ENCODE measurements at regions not wholly inside any gene's neighbourhood (a gene's known extent, or its start where the extent isn't known, plus 50 kb on each side); places are given as distances from the start of the nearest gene placed in this dataset.
"Not testable (repeated sequence)": the region's sequence is repeated elsewhere in the genome, so short reads cannot be mapped to it uniquely, and the experiment has no call there.

GRCh38 chr2:87654136-87654814 lies 93.6 kb upstream of the PLGLB2 start:
- DNase-seq (ENCODE audit: low read depth, low spot score); H3K4me3 ChIP-seq (ENCODE audit: low read length): not testable (repeated sequence)

GRCh38 chr2:87657915-87658314 lies 90.0 kb upstream of the PLGLB2 start:
- DNase-seq (ENCODE audit: low read depth, low spot score); H3K4me3 ChIP-seq (ENCODE audit: low read length): not testable (repeated sequence)

GRCh38 chr2:87658357-87658756 lies 89.5 kb upstream of the PLGLB2 start:
- not testable (repeated sequence) for H3K4me3 ChIP-seq (ENCODE audit: low read length); DNase-seq (ENCODE audit: low read depth, low spot score)

GRCh38 chr2:87658976-87659375 lies 88.9 kb upstream of the PLGLB2 start:
- not testable (repeated sequence) for DNase-seq (ENCODE audit: low read depth, low spot score)

GRCh38 chr2:87660164-87660563 lies 87.7 kb upstream of the PLGLB2 start:
- DNase-seq (ENCODE audit: low read depth, low spot score); H3K4me3 ChIP-seq (ENCODE audit: low read length): not testable (repeated sequence)

More at GRCh38 chr2:87658976-87659375, 88.9 kb upstream of the PLGLB2 start:
- not testable (repeated sequence) for H3K4me3 ChIP-seq (ENCODE audit: low read length)

DNA sequence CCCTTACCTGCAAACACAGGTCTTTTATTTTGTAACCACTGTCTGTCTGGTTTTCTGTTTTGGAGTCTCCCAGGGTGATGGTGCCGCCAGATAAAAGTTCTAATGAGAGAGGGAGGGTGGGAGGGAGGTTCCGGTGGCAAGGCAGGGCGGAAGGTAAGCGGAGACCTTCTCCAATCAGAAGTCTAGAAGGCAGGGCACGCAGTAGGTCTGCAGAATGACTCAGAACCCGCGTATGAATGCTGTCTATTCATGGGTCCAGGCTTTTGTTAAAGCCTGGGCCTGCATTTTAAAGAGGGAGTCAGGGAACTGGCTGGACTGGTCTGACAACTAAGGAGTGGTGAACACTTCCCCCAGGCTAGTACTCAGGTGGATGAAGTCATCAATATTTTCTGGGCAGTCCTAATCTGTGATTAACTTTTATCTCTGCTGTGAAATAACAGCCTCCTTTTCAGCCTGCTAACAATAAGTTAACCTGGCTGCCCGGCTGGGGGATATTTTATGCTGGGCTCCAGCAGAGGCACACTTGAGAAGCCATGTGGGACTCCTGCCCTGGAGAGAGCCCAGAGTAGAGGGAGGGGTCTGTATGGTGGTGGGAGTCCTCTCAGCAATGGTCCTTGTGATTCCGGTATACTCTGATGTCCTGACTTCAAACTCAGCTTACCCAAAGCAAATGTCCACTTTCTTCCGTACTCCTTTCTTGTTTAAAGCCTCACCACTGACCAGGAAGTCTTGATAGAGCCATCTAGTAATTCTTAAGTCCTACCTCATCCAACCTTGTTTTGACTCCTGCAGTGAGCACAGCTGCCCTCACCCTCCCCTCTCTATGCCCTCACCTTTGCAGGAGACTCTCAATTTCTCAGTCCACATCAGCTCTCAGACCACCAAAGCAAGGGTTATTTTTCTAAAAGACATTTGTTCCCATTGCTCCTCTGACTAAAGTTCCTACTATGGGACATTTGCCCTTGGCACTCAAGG lies 85.3 kb upstream of the PLGLB2 start:
- H3K4me3 ChIP-seq (ENCODE audit: low read length); DNase-seq (ENCODE audit: low read depth, low spot score): not testable (repeated sequence)

- not testable (repeated sequence) for H3K4me3 ChIP-seq (ENCODE audit: low read length); DNase-seq (ENCODE audit: low read depth, low spot score)
Measured at GRCh38 chr2:87663347-87663746, 84.5 kb upstream of the PLGLB2 start.

DNA sequence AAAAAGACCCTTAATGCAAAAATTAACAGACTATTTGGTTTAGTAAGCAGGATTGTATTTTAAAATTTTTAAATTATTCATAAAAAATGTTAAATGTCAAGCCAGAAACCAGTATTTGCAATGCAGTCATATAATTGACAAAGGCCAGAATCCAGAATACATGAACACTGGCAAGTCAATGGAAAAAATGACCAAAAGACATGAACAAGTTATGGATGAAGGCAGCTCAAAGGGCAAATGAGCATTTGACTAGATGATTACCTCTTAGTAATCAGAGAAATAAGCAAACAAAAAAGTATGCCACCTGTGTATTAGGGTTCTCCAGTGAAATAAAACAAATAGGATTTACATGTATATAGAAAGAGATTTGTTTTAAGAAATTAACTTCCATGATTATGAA lies 80.9 kb upstream of the PLGLB2 start:
- not testable (repeated sequence) for DNase-seq (ENCODE audit: low read depth, low spot score); H3K4me3 ChIP-seq (ENCODE audit: low read length)

DNA sequence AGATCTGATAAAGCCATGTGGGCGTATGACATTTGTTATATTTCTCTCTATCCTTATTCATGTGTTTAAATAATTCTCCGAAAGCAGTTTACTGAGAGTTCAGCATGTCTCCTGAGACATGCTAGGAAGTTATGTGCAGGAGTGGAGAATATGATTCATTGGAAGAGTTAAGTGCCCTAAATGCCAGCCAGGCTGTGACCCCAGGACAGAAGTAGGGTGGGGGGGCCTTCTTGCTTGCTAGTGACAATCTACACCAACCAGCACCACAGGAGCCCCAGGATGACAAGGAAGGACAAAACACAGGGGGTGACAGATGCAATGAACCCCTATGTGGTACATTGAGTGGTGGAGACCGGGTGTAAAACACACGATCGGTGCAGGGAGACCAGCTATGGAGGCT lies 79.5 kb upstream of the PLGLB2 start:
- H3K4me3 ChIP-seq (ENCODE audit: low read length); DNase-seq (ENCODE audit: low read depth, low spot score): not testable (repeated sequence)

DNA sequence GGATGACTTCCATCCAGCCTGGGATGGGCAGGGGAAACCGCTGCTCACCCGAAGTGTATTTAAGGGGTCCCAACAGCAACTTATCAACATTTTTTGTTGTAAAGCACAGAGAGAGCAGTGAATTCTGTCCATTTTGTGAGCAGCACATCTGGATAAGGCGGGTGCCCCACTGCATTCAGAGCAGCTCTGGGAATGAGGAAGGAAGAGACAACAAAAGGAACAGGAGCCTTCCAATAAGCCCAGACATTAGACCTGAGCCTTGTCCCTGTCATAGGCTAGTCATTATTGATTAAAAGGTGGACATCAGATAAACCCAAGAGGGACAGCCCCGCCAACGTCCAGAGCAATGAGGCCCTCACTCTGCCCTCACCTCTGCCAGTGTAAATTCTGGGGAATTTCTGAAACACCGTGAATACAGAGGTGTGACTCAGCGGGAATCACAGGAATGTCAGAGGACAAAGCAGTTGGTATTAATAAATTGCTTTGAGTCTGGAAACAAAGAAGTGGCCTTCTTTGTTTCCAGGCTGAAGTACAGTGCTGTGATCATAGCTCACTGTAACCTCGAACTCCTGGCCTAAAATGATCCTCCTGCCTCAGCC lies 78.2 kb upstream of the PLGLB2 start:
- DNase-seq (ENCODE audit: low read depth, low spot score); H3K4me3 ChIP-seq (ENCODE audit: low read length): not testable (repeated sequence)

- H3K4me3 ChIP-seq (ENCODE audit: low read length); DNase-seq (ENCODE audit: low read depth, low spot score): not testable (repeated sequence)
Measured at GRCh38 chr2:87672404-87672803, 75.5 kb upstream of the PLGLB2 start.

DNA sequence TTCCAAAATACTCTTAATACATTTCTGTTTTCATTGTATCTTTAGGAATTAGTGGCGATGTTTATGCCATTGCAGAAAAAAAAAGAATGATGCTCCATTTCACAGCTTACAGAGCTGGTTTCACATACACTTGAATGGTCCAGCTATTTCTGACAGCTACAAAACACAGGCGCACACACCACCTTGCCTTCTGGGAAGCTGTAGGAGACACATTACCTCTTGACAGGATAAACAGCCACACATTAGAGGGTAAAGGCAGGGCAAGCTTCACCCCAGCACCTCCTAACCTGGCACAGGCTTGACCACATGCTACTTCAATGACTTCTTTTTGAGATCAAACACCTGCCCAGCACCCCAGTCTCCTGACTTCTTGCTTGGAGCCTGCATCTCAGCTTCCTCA lies 73.2 kb upstream of the PLGLB2 start:
- DNase-seq (ENCODE audit: low read depth, low spot score); H3K4me3 ChIP-seq (ENCODE audit: low read length): not testable (repeated sequence)

DNA sequence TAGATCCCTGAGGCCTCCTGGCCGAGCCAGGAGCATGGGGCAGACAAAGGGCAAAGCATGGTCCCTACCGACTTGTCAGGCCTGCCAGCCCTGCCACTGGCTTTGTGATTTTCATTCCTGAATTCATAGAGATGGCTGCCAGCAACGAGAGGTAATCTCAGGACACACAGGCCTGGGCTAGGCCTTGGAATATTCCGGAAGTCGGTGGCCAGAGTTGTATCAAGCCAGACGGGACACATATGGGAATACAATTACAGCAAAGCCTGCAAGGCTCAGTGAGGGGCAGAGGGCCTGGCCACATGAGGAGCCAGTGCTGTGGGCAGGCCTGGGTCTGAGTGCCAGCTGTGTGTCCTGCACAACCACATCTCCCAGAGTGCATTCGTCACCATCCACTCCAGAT lies 72.4 kb upstream of the PLGLB2 start:
- not testable (repeated sequence) for DNase-seq (ENCODE audit: low read depth, low spot score); H3K4me3 ChIP-seq (ENCODE audit: low read length)

- DNase-seq (ENCODE audit: low read depth, low spot score); H3K4me3 ChIP-seq (ENCODE audit: low read length): not testable (repeated sequence)
Measured at GRCh38 chr2:87677421-87677923, 70.4 kb upstream of the PLGLB2 start.

- not testable (repeated sequence) for DNase-seq (ENCODE audit: low read depth, low spot score); H3K4me3 ChIP-seq (ENCODE audit: low read length)
Measured at GRCh38 chr2:87678742-87679173, 69.1 kb upstream of the PLGLB2 start.

- H3K4me3 ChIP-seq (ENCODE audit: low read length); DNase-seq (ENCODE audit: low read depth, low spot score): not testable (repeated sequence)
Measured at GRCh38 chr2:87679950-87680349, 67.9 kb upstream of the PLGLB2 start.

- not testable (repeated sequence) for DNase-seq (ENCODE audit: low read depth, low spot score); H3K4me3 ChIP-seq (ENCODE audit: low read length)
Measured at GRCh38 chr2:87680691-87681090, 67.2 kb upstream of the PLGLB2 start.

DNA sequence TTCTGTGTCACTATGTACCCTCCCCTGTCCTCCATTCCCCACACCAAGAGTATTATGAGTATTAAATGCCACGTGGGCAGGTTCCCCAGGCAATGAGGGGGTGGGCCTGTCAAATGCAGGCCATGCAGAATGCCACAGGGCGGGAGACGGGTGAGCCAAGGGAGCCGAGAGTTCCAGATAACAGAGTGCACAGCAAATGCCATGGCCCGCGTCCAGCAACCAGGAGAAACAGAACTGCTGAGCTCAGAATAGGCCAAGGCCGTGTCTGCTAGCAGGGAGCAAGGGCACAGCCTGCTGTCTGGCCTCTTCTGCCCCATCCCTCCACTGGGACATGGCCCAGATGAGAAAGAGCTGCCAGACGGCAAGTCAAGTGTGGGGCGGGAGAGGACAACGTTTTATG lies 64.4 kb upstream of the PLGLB2 start:
- DNase-seq (ENCODE audit: low read depth, low spot score); H3K4me3 ChIP-seq (ENCODE audit: low read length): not testable (repeated sequence)

- H3K4me3 ChIP-seq (ENCODE audit: low read length); DNase-seq (ENCODE audit: low read depth, low spot score): not testable (repeated sequence)
Measured at GRCh38 chr2:87683961-87684360, 63.9 kb upstream of the PLGLB2 start.

All from Jurkat, Clone E6-1 (cell line).